IPS-18c (cell line): ENCODE measurements at regions not wholly inside any gene's neighbourhood (a gene's known extent, or its start where the extent isn't known, plus 50 kb on each side); places are given as distances from the start of the nearest gene placed in this dataset.
A peak's percentile ranks its signal among the peaks of the same experiment; 100 is the strongest.

Experiments
- H3K4me3 ChIP-seq: 2 replicates; pipeline ENCODE4 v1.7.0; 2013; ENCODE audit warnings: low read depth, mild to moderate bottlenecking, low read length, moderate library complexity; ENCODE audit not compliant: insufficient read depth
- H3K9me3 ChIP-seq: one replicate; pipeline ENCODE4 v1.6.1; 2013; ENCODE audit warnings: mild to moderate bottlenecking, low read length, moderate library complexity; ENCODE audit not compliant: control insufficient read depth, insufficient read depth

DNA sequence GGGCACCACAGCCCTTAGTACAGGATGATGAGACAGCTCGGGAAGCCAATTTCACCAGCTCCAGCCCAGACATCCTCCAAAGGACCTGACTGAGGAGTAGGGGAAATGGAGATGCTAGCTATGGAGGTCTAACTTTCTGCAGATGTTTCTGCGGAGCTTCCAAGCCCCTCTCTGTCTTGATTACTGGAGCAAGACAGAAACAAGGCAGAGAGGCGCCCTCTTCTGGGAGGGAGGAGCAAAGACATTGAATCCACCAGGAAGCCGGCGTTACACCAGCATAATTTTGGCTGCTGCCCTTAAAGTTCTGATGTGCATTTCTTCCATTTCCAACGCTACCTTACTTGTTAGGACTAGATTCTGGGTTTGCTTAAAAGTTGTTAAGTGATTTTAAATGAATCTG is 107.3 kb upstream of the HSD17B12 start:
- H3K4me3 ChIP-seq, result no peak overlapping the region
- H3K9me3 ChIP-seq, result no peaks in the 10 kb centered on the region

DNA sequence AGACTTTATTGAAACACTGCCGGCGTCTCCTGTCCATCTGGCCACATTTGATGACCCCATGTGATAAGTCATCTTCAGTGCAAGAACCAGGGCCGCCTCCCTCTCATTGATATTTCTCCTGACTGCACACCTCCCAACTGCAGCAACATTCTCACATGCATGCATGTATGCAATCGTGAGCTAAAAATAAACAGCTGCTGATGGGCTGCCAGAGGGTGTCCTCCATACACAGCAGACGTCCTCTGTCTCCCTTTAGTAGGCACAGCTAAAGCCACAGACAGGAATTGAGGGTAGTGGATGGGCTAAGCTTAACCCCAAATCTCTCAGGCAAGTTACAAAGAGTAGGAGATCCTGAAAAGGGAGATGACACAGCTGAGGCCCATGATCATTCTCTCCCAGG is 106.7 kb upstream of the HSD17B12 start:
- H3K9me3 ChIP-seq, result peaks cover 2% of the 10 kb centered on the region
- no peak overlapping the region for H3K4me3 ChIP-seq

DNA sequence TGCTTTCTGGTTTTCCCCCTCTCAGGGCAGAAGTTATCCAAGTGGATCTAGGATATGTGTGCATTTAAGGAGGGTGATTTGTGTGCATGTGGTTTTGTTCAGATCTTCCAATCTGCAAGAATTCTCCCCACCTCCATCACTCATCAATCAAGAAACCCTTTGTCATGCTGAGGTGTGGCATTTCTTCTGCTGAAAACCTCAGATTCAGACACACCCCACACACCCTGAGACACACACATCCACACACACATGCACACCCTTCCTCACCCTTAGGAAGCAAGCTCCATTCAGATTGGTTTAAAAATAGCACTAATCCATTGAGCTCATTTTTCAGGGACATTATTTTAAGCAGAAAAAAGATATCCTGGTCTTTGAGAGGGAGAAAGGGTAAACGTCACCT is 106.1 kb upstream of the HSD17B12 start:
- Histone ChIP-seq H3K9me3 (peaks cover 2% of the 10 kb centered on the region), H3K4me3 (no peak overlapping the region)

DNA sequence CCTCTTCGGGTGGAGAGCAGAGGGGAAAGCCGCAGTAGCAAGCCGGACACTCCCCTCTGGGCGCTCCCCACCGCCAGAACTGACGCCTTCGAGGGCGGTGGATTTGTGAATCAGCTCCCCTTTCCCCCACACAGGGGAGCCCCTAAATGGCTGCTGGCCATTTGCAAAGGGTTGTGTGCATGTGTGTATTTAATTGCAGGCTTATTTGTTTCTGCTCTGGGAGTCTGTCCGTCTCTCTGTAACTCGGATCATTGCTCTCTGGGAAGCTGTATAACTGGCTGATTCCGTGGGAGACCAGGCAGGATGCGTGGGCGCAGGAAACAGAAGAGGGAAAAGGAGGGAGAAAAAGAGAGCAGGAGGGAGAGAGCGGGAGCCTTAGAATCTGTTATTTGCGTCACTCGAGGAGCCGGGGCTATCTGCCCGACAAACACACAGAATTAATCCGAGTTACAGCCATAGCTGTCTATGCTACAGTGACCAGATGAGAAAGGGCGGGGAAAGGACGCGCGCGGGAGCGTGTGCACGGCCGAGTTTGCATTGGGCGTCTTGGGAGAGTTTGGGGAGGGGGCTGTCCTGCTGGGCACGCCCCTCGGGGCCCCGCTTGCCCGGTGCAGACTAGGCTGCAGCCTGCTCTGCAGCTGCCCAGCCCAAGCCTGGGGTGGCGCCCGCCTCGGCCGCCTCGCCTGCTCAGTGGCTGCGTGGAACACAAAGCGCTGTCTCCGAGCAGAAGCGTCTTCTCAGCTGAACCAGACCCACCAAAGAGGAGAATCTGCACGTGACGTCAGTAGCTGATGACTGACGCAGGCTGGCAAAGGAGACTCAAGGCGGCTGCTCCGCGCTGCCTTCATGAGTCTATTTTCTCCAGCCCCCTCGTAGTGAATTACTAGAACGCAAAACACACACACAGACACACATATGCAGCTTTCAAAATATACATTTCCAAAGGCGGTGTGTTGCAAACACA is 105.3 kb upstream of the HSD17B12 start:
- Histone ChIP-seq H3K4me3 (peak overlapping the region; percentile 46), H3K9me3 (peaks cover 2% of the 10 kb centered on the region)

DNA sequence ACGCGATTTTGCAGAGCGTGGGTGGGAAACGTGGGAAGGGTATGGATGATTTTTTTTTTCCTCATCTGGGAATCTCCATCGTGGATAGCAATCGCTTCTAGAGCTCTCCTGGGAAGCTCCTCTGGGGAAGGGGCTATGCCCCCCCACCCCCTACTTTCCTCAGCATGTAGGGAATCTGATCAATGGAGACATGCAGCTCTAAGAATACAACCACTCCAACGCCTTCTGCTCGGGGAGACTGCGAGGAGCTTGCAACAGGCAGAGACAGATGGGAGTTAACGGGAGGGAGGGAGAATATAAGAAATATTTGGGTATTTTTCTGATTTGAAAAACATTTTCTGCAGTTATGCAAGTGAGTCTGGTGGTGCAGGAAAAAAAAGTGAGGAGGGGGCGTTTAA is 104.6 kb upstream of the HSD17B12 start:
- Histone ChIP-seq H3K4me3 (peak overlapping the region; percentile 46; the same call in 1 of the 2 replicates), H3K9me3 (peaks cover 2% of the 10 kb centered on the region)

DNA sequence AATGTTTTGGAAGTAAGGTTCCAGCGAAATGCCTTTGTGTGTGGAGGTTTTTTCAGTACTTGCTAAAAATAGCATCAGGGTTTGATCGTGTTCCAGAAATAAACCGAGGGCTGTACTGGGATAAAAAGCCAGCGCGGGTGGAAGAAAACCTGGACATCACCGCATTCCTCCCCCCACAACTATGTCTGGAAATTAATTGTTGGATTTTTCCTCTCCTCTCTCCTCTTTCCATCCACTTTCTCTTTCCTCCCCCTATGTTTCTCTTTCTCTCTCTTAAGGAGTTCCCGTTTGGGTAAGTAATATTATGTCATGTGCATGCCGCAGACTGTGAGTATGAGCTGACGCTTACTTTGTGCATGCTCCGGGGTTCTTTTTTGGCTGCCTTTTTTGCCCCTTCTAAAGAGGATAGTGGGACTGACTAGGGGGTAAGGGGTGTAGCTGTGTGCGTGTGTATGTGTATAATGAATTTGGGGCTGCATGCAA is 104.2 kb upstream of the HSD17B12 start:
- Histone ChIP-seq H3K9me3 (peaks cover 2% of the 10 kb centered on the region), H3K4me3 (peak overlapping the region; percentile 46; the same call in 1 of the 2 replicates)

DNA sequence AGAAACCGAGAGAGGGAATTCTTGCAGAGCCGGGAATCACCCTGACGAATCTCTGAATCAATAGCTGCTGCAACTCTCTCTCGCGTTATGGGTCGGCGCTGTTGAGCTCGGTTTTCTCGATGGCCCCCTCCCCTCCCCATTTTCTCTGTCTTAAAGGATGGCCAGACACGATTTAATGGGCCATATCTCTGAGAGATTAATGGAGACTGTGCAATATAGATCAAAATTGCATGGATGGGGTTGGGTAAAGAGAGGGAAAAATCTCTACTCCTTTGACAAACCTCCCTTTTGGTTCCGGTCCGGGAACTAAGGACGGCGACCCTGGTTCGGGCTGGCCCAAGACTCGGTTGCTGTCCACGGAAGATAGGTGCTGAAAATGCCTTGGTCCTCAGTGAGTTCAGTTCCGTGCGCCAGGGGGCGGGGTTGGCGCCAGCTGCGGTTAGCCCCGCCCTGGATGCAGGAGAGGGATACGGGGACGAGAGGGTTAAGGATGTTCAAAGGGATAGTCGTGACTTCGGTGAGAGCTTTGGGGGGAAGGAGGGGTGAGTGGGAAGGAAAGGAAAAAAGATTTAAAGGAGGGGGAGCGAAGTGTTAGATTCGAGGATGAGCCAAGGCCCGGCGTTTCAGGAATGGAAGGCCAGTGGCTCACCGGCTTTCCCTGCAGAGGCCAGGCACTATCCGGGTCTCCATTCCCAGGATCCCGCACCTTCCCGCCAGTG is 103.6 kb upstream of the HSD17B12 start:
- Histone ChIP-seq H3K4me3 (no peak overlapping the region), H3K9me3 (peaks cover 2% of the 10 kb centered on the region)

DNA sequence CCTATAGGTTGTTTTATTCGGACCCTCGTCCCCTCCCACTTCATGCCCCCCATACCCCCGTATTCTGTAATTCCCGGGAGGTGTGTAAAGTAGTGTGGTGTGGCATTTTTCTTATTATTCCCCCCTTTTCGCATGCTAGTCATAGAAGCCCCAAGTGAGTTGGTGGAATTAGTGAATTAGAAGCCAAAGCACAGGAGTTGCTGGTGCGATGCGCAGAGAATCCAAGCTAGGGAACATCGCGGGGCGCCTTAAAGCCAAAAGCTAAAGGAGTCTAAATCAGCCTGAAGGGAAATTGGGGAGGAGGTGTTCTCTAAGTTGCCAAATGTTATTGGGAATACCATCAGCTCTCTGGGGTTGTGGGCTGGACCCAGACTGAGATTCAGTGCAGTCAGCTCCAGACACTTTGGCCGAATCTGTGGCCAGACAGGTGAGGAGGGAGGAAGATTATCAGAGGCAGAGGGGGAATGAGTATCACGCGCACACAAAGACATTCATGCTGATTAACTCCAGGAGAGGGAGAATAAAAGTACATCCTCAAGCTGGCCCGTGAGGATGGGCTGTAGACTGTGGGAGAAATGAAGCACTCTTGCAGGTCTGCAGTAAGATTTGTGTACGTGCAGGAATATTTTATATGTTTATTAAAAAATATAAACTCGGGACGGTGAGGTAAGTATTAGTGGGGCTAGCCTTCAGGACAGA is 102.8 kb upstream of the HSD17B12 start:
- Histone ChIP-seq H3K4me3 (no peak overlapping the region), H3K9me3 (peaks cover 2% of the 10 kb centered on the region)

DNA sequence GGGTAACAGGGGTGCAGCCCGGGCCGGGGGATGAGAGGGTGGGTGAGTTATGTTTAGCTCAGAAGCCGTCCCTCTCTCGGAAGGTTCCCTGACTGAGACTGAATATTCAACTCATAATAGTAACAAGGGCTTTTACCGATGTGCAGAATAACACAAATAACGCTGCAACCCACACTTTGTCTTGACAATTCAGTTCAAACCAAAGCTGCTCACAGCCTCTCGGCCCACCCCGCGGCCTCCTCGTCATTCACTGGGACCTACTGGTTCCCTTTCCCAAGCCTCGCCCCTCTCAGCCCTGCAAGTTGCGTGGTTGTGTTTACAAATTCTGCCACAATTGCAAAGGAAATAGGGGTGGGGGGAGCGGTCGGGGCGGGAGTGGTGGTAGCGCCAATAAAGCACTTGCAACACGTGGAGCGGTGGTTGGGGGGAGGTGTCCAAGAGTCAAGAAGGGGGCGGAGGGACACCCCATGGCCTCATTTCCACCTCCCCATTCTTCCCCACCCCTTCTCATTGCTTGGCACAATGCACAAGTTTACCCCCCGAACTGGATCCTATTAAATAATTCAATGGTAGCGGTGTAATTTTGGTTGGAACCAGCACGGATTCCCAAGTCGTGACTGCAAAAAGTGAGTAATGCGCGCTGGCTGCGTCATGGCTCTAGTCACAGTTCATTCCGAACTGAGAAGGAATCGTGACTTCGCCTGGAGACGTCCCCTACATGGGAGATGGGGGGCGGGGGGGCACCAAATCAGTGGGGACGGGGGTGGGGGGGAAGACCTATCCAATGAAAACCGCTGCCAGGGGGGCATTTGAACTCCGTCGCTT is 102.0 kb upstream of the HSD17B12 start:
- Histone ChIP-seq H3K4me3 (no peak overlapping the region), H3K9me3 (peaks cover 2% of the 10 kb centered on the region)

DNA sequence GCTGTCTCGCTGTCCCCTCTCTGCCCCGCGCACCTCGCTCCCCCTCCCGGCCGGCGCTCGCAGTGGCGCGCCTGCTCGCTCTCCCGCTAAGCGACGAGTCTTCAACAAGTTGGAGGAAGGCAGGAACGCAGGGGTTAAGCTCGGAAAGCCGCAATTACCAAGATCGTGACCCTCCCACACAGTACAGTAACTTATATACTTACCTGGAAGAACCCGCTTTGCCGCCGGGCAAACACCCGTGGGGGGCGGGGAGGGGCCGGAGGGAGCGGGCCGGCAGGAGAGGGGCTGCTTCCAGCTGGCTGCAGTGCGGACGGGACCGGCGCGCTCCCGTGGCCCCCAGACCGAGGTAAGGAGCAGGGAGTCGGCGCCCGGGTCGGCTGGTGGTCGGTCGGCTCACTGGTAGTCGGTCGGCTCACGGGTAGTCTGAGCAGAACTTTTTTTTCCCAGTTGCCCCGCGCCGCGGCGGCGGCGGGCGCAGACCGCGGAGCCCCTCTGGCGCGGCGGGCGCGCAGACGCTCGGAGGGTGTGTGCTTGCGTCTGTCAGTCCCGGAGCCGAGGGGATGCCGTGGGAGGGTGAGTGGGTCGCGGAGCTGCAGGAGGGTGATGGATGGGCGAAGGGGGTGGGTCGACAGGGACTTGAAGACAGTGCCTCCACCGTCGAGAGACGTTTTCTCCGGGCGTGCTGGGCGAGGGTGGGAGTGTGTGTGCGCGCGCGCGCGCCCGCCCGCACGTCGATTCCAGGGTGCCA is 101.2 kb upstream of the HSD17B12 start:
- Histone ChIP-seq H3K4me3 (peak overlapping the region; percentile 73), H3K9me3 (peaks cover 2% of the 10 kb centered on the region)

DNA sequence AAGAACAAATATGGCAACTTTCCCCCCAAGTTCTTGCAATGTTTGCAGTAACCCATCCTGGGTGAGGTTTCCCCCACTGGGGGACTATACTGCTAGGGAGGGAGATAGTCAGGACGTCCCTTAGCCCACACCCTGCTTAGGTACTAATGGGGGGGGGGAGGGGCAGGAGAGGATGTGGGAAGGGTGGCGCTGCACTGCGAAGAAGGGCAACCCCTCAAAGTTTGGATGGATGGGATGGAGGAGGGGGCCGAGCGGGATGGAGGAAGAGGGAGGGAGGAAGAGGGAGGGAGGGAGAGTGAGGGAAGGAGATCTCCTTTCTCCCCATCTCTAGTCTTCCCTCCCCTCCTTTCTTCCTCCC is 100.6 kb upstream of the HSD17B12 start:
- H3K9me3 ChIP-seq, result peaks cover 2% of the 10 kb centered on the region

DNA sequence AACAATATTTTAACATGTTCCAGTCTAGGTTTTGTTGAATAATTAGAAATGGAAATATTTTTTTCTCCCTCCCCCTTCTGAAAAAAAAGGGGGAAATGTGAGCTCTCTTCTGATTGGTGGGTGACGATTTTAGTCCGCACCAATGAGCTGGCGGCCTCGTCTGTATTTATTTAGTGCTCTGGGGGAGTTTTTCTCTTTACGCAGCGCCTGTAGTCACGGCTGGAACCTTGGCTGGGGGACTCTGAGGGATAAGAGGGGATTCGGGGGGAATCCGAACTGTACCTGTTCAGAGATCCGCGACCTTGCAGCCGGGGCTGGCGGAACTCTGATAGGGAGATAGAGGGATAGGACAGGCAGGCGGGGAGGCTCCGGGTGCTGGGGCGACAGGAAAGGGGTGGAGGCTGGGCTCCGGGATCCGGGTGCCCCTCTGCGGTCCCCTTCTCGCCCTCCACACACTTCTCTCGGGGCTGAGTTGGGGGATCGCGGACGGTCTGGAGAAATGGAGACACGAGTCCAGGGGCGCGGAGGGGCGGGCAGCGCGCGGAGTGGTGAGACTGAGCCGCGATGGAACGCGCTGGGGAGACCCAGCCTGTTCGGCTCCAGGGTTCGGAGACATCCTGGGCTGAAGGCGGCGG is 99.7 kb upstream of the HSD17B12 start:
- Histone ChIP-seq H3K9me3 (peaks cover 2% of the 10 kb centered on the region), H3K4me3 (peak overlapping the region; percentile 73)

More for the DNA sequence above, 100.6 kb upstream of the HSD17B12 start:
- peak overlapping the region; percentile 73 for H3K4me3 ChIP-seq

DNA sequence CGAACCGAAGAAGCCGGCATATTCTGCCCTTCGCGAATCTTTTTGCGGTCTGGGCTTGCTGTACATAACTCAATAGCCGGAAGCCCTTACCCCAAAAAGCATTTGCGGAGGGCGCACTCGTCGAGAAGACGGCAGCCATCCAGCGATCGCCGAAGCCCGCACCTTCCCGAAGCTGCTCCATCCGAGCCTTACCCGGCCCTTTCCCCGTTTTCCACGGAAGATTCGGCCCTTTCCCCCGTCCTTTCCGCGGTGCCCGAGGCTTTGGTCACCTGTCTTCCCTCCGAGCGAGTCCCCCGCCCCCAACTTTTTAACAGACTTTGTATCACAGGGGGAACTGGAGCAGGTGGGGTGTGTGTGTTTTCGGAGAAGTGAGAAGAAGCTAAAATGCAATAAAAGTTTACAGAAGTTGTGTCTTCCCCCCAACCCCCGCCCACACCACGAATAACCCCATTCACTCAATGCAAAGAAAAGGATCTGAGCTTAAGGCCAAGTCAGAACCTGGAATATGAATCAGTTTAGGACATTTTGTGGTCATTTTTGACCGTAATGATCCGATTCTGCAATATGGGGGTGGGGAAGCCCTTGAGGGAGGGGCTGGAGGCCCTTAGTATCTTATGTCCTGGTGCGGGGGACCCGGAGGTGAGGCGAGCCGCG is 99.0 kb upstream of the HSD17B12 start:
- H3K4me3 ChIP-seq, result peak overlapping the region; percentile 73
- H3K9me3 ChIP-seq, result peaks cover 2% of the 10 kb centered on the region

DNA sequence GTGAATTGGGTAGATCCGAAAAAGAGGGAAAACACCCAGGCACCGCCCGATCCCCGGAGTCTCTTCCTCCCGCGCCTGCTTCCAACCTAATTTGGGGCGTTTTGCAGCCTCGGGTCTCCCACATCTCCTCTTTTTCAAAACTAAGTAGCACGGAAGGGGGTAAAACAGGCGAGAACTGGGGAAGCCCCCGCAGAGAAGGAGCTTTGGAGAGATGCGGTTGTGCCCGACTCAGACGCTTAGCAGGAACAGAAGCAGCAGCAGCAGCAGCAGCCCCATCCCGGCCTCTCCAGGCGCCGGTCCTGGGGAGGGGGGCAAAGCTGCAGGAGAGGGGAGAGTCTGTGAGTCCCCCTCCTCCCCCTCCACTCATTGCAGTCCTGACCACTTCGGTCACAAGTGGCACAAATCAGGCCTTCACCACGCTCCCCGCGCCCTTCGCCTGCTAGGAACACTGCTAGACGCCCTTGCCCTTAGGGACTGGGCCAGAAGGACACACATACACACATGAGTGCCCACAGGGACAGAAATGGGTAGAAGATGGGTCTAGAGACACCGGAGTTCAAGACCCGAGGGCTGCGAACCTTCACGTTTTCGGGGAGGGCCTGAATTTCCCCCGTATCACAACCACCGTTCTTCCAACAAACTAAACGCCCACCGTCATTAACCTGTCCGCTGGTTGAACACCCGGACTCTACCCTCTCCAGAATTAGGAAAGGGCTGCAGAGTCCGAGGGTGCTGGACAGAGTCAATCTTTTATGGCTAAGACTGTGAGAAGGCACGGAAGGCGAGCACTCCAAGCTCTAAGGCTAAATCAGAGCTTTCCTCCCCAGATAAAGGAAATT is 98.3 kb upstream of the HSD17B12 start:
- Histone ChIP-seq H3K9me3 (peaks cover 2% of the 10 kb centered on the region), H3K4me3 (no peak overlapping the region)
